Kidney epithelial cell (primary cell): ENCODE measurements at regions not wholly inside any gene's neighbourhood (a gene's known extent, or its start where the extent isn't known, plus 50 kb on each side); places are given as distances from the start of the nearest gene placed in this dataset.

Source experiments
- DNase-seq: peaks from one replicate; pipeline ENCODE4 v3.0.0-alpha.2; 2010; ENCODE audit warnings: low read depth
- H3K27me3 ChIP-seq: 2 replicates; pipeline ENCODE4 v1.6.0; 2011; ENCODE audit warnings: low read length; ENCODE audit not compliant: control insufficient read depth, insufficient read depth
- H3K36me3 ChIP-seq: 2 replicates; pipeline ENCODE4 v1.5.1; 2011; ENCODE audit warnings: low read length; ENCODE audit not compliant: control insufficient read depth, insufficient read depth
- H3K4me3 ChIP-seq: 2 replicates; pipeline ENCODE4 v1.5.1; 2011; ENCODE audit warnings: low read depth, mild to moderate bottlenecking, control low read depth, low read length
- TF ChIP-seq, protein P1 (sequence below): IDR thresholded peaks from 2 replicates; pipeline ENCODE4 v1.5.1; 2011; ENCODE audit warnings: mild to moderate bottlenecking, moderate library complexity, low read length, control low read depth, inconsistent platforms; ENCODE audit not compliant: insufficient read depth, poor library complexity, severe bottlenecking

DNA sequence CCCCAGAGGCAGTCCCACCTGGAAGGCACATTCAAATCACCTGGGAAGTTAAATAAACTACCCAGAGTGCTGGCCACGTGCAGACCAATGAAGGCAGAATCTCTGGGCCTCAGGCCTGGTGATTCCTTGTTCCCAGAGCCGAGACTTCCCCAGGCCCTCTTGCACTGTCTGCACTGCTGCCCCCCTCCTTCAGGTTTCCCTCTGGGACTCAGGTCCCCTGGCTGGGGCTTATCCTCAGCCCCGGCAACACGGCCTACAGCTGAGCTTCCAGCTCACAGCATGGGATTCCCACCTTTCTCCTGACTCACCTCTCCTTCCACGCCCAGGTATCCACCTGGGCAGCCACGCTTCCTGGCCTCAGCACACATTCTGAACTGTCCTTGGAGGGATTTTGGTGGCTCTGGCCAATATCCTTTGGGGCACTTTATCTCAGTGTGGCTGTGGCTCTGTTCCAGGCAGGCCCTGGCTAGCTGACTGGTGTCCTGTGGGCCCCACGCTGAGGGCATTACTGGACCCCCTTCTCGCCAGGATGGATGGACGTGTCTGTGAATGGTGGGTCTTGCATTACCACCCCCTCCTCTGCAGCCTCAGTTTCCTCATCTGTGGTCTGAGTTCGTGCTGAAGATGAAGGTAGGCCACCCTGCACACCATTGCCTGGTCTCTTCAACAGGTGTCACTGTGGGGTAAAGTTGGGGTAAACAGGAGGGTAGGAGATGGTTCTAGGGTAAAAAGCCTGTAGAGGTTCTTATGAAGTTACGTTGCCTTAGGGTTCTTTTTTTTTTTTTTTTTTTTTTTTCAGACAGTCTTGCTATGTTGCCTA, 165.7 kb downstream of the IRF8 start:
- DNase-seq, result no peak
- Histone ChIP-seq H3K36me3 (no peaks in the 10 kb centered on the region), H3K27me3 (no peaks in the 10 kb centered on the region), H3K4me3 (no peak overlapping the region)
- TF ChIP-seq, protein P1, sequence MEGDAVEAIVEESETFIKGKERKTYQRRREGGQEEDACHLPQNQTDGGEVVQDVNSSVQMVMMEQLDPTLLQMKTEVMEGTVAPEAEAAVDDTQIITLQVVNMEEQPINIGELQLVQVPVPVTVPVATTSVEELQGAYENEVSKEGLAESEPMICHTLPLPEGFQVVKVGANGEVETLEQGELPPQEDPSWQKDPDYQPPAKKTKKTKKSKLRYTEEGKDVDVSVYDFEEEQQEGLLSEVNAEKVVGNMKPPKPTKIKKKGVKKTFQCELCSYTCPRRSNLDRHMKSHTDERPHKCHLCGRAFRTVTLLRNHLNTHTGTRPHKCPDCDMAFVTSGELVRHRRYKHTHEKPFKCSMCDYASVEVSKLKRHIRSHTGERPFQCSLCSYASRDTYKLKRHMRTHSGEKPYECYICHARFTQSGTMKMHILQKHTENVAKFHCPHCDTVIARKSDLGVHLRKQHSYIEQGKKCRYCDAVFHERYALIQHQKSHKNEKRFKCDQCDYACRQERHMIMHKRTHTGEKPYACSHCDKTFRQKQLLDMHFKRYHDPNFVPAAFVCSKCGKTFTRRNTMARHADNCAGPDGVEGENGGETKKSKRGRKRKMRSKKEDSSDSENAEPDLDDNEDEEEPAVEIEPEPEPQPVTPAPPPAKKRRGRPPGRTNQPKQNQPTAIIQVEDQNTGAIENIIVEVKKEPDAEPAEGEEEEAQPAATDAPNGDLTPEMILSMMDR, result no peak

DNA sequence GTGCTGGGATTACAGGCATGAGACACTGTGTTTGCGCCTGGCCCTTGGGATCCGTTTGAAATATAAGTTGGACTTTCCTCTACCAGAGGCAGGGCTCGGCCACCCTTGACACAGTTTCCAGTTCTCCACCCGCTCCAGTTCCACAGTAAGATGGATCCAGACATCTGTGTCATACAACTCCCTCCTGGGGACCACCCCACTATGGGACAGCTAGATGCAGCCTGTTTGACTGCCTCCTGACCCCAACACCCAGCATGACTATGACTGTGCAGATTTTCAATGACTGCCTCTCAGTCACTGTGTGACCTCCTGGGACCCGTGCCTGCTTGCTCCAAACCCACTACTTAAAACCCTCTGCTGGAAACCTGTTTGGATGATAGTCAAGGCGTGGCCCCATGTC, 166.7 kb downstream of the IRF8 start:
- no peaks in the 10 kb centered on the region for H3K36me3 ChIP-seq
- DNase-seq, result no peak
- H3K4me3 ChIP-seq, result no peak overlapping the region
- H3K27me3 ChIP-seq, result peaks cover 2% of the 10 kb centered on the region
- TF ChIP-seq, protein P1, result no peak

DNA sequence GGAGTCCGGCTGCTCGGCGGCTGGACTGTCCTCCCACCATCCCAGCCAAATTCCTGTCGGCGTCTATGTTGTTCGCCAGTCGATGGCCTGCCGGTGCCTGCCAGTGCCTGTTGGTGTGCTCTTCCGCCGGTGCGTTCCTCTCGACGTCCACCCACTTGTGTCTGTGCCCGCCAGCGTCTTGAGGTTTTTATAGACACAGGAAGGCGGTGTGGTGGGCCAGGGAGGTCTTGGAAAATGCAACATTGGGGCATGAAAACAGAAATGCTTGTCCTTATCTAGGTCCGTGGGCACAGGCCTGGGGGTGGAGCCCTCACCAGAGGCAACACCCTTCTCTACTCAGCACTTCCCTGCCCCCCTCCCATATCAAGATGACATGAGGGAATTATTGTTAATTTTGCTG, 167.8 kb downstream of the IRF8 start:
- TF ChIP-seq, protein P1, result no peak
- DNase-seq, result no peak
- H3K4me3 ChIP-seq, result no peak overlapping the region
- peaks cover 2% of the 10 kb centered on the region for H3K27me3 ChIP-seq
- no peaks in the 10 kb centered on the region for H3K36me3 ChIP-seq

DNA sequence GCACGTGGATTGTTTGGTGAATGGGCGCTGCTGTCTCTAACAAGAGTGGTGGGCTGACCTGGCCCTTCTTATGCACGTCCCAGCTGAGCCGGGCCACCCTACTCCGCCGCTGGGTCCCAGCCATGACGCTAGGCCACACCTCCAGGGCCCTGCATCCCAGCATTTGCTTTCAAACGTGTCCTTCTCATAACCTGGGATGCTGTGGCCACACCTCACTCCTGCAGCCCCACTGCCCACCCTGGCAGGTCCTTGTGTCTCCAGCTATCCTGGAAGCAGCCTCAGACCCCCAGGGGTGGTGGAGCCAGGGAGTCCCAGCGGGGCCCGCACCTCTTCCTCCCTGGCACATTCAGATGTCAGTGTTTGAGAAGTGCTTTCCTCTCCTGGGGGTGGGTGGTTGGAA, 168.6 kb downstream of the IRF8 start:
- TF ChIP-seq, protein P1, result no peak
- DNase-seq, result no peak
- Histone ChIP-seq H3K36me3 (no peaks in the 10 kb centered on the region), H3K27me3 (peaks cover 2% of the 10 kb centered on the region), H3K4me3 (no peak overlapping the region)

DNA sequence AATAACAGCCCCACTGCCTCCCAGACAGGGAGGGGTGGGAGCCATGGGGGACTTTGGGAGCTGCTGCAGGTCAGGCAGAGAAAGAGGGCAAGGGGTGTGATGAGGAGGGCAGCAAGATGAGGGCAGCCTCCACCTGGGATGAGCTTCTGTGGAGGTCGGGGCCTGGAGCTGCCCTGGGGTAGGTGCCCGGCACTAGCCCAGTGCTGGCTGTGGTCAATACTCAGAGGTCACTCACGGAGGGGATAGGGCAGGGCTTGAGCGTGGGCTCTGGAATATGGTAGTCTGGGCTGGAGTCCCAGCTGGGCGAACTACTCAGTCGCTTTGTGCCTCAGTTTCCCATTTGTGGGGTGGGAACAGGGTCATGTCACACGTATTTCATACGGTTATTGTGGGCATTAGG, 169.0 kb downstream of the IRF8 start:
- H3K4me3 ChIP-seq, result no peak overlapping the region
- TF ChIP-seq, protein P1, result no peak
- peaks cover 2% of the 10 kb centered on the region for H3K27me3 ChIP-seq
- DNase-seq, result no peak
- H3K36me3 ChIP-seq, result no peaks in the 10 kb centered on the region

DNA sequence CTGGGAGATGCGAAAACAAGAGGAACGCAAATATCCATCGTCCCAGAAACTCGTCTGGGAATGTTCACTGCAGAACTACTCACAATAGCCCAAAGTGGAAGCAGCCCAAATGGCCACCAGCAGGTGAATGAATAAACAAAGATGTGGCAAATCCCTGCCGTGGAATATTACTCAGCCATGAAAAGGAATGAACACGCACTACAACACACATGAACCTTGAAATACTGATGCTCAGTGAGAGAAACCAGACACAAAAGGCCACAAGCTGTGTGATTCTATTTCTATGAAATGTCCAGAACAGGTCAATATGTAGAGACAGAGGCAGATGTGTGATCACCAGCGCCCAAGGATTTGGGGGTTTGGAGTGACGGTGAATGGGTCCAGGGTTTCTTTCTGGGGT, 169.8 kb downstream of the IRF8 start:
- Histone ChIP-seq H3K27me3 (peaks cover 2% of the 10 kb centered on the region), H3K4me3 (no peak overlapping the region), H3K36me3 (no peaks in the 10 kb centered on the region)
- DNase-seq, result no peak
- TF ChIP-seq, protein P1, result no peak
